ENCODE measurements at regions not wholly inside any gene's neighbourhood (a gene's known extent, or its start where the extent isn't known, plus 50 kb on each side); places are given as distances from the start of the nearest gene placed in this dataset.

DNA sequence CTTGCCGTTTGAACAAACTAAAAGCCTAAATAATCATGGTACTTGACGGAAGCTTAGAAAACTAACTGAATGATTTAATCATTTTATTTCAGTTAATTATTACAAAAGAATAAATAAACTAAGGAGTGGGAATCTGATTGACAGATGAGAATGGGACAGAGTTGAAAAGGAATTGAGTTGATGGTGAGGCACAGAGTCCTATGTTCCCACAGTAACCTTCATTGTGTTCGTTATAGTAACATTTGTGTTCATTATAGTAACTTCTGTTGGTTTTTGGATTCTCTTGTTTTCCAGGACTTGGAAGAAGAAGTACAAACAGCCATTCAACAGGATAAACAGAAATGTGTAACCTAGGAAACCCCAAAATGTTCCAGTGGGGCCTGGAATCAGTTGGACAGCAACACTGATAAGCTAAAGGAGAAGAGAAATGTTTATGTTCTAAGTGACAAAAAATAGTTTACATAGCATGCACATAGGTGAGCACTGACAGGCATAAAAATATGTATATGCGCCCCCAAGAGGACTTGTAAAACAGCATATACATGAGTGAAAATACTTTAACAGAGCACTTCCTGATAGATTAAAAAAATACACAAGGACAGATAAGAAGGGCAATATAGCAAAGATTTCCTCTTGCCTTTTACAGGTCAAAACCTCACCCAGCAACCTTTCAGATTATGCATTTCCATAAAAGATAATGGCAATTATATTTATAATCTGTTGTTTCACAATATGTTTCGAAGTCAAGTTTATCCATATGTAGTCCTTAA, 218.6 kb upstream of the HTR2C start:
- CTCF ChIA-PET = no interaction called here
- intact Hi-C loops (cut with micrococcal nuclease; ENCODE audit: unreplicated experiment) = no loop called here
- BruUV-seq (replicated peaks) = no TSS peak

DNA sequence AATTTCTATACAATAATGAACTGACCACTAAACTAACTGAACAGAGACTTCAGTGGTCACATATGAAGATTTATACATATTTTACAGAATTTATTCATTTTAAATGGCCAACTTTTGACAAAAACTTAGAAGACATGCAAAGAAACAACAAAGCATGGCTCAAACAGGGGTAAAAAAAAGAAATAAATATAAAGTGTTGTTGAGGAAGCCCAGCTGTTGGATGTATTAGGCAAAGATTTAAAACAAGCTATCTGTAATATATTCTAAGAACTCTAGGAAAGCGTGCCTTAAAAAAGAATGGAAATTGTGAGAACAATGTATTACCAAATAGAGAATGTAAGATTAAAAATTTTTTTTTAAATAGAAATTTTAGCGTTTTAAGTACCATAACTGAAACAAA, 210.9 kb upstream of the HTR2C start:
- Mint-ChIP-seq H3K27ac (ENCODE audit: unreplicated experiment) (no peak overlapping the region), H3K4me3 (ENCODE audit: unreplicated experiment) (no peak overlapping the region), H3K27me3 (ENCODE audit: insufficient read depth, unreplicated experiment) (no peaks in the 10 kb centered on the region), H3K36me3 (ENCODE audit: insufficient read depth, unreplicated experiment) (no peaks in the 10 kb centered on the region), H3K4me1 (ENCODE audit: low read depth, unreplicated experiment) (no peaks in the 10 kb centered on the region), H3K9me3 (ENCODE audit: unreplicated experiment) (no peaks in the 10 kb centered on the region)
- CTCF ChIA-PET = no interaction called here
- Histone ChIP-seq H3K9me3 (no peaks in the 10 kb centered on the region), H3K36me3 (ENCODE audit: control insufficient read depth, insufficient read depth, low read length) (no peaks in the 10 kb centered on the region), H3K4me1 (no peaks in the 10 kb centered on the region), H3K27me3 (replicated peaks; ENCODE audit: control insufficient read depth, insufficient read depth, low read length) (no peaks in the 10 kb centered on the region), H3K4me3 (ENCODE audit: low read depth, low read length) (no peak overlapping the region)
- POLR2A ChIA-PET = no interaction called here
- TF ChIP-seq, protein P1, sequence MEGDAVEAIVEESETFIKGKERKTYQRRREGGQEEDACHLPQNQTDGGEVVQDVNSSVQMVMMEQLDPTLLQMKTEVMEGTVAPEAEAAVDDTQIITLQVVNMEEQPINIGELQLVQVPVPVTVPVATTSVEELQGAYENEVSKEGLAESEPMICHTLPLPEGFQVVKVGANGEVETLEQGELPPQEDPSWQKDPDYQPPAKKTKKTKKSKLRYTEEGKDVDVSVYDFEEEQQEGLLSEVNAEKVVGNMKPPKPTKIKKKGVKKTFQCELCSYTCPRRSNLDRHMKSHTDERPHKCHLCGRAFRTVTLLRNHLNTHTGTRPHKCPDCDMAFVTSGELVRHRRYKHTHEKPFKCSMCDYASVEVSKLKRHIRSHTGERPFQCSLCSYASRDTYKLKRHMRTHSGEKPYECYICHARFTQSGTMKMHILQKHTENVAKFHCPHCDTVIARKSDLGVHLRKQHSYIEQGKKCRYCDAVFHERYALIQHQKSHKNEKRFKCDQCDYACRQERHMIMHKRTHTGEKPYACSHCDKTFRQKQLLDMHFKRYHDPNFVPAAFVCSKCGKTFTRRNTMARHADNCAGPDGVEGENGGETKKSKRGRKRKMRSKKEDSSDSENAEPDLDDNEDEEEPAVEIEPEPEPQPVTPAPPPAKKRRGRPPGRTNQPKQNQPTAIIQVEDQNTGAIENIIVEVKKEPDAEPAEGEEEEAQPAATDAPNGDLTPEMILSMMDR (IDR thresholded peaks at IDR 0.05; ENCODE audit: insufficient read depth in 1 of 2, low read depth in 1 of 2, low read length in 1 of 2, severe bottlenecking in 1 of 2, unreplicated experiment in 1 of 2) = no peak
- intact Hi-C loops (cut with micrococcal nuclease; ENCODE audit: unreplicated experiment) = no loop called here
- BruUV-seq (replicated peaks) = no TSS peak
- no peak for DNase-seq

More for the DNA sequence above, 218.6 kb upstream of the HTR2C start:
- DNase-seq = no peak
- TF ChIP-seq, protein P1 (IDR thresholded peaks at IDR 0.05; ENCODE audit: insufficient read depth in 1 of 2, low read depth in 1 of 2, low read length in 1 of 2, severe bottlenecking in 1 of 2, unreplicated experiment in 1 of 2) = no peak
- Mint-ChIP-seq H3K36me3 (ENCODE audit: insufficient read depth, unreplicated experiment) (no peaks in the 10 kb centered on the region), H3K27me3 (ENCODE audit: insufficient read depth, unreplicated experiment) (peaks cover 6% of the 10 kb centered on the region), H3K4me1 (ENCODE audit: low read depth, unreplicated experiment) (no peaks in the 10 kb centered on the region), H3K9me3 (ENCODE audit: unreplicated experiment) (no peaks in the 10 kb centered on the region), H3K27ac (ENCODE audit: unreplicated experiment) (no peak overlapping the region), H3K4me3 (ENCODE audit: unreplicated experiment) (no peak overlapping the region)
- Histone ChIP-seq H3K9me3 (no peaks in the 10 kb centered on the region), H3K27me3 (replicated peaks; ENCODE audit: control insufficient read depth, insufficient read depth, low read length) (no peaks in the 10 kb centered on the region), H3K4me1 (no peaks in the 10 kb centered on the region), H3K4me3 (ENCODE audit: low read depth, low read length) (no peak overlapping the region), H3K36me3 (ENCODE audit: control insufficient read depth, insufficient read depth, low read length) (no peaks in the 10 kb centered on the region)
- POLR2A ChIA-PET = no interaction called here

DNA sequence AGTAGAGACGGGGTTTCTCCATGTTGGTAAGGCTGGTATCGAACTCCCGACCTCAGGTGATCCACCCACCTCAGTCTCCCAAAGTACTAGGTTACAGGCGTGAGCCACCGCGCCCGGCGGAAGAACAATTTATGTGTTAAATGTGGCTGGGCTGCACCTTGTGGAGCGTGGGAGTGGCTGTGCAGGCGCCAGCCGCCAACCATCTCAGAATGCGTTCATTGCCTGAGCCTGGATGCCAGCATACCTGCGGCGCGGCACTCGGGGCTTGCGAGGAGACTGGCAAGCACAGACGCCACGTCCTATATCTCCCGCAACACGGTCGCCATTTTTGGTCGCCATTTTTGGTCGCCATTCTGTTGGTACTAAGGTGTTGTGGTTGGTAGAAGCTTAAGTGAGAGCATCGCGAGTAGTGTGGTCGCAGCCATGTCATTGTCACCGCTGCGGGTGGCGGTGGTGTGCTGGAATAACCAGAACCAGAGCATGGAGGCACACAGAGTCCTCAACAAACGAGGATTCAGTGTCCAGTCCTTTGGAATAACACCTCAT, 193.6 kb upstream of the HTR2C start:
- Mint-ChIP-seq H3K27me3 (ENCODE audit: insufficient read depth, unreplicated experiment) (no peaks in the 10 kb centered on the region), H3K9me3 (ENCODE audit: unreplicated experiment) (no peaks in the 10 kb centered on the region), H3K36me3 (ENCODE audit: insufficient read depth, unreplicated experiment) (no peaks in the 10 kb centered on the region), H3K27ac (ENCODE audit: unreplicated experiment) (no peak overlapping the region), H3K4me3 (ENCODE audit: unreplicated experiment) (no peak overlapping the region), H3K4me1 (ENCODE audit: low read depth, unreplicated experiment) (no peaks in the 10 kb centered on the region)
- no peak for DNase-seq
- CTCF ChIA-PET = no interaction called here
- no peak overlapping the region for H3K4me3 ChIP-seq (ENCODE audit: low read depth, low read length)
- BruUV-seq (replicated peaks) = no TSS peak
- H3K9me3 ChIP-seq = no peaks in the 10 kb centered on the region
- POLR2A ChIA-PET = no interaction called here
- intact Hi-C loops (cut with micrococcal nuclease; ENCODE audit: unreplicated experiment) = no loop called here
- no peaks in the 10 kb centered on the region for H3K4me1 ChIP-seq
- H3K27me3 ChIP-seq (replicated peaks; ENCODE audit: control insufficient read depth, insufficient read depth, low read length) = no peaks in the 10 kb centered on the region
- TF ChIP-seq, protein P1 (IDR thresholded peaks at IDR 0.05; ENCODE audit: insufficient read depth in 1 of 2, low read depth in 1 of 2, low read length in 1 of 2, severe bottlenecking in 1 of 2, unreplicated experiment in 1 of 2) = no peak
- no peaks in the 10 kb centered on the region for H3K36me3 ChIP-seq (ENCODE audit: control insufficient read depth, insufficient read depth, low read length)
